GM12878 (cell line): ENCODE measurements at regions not wholly inside any gene's neighbourhood (a gene's known extent, or its start where the extent isn't known, plus 50 kb on each side); places are given as distances from the start of the nearest gene placed in this dataset.

Experiments
- ATAC-seq: fragments of 200-7000 bp; cut with Tn5 transposase; 3 replicates; pipeline ENCODE4 v1.9.1; 2020; ENCODE audit warnings: mild to moderate bottlenecking, moderate library complexity
- BruUV-seq: library from RNA; stranded (reverse); fragments of 400-500 nt; replicated peaks from 2 replicates; lab custom pipeline; 2021; lab: Mats Ljungman, UMichigan
- CTCF ChIA-PET: fragments of 300-600 bp; sonication (Branson Sonifier 250); formaldehyde crosslinking; extraction: SDS; loops from one replicate; lab custom pipeline; 2021; ENCODE audit warnings: inconsistent platforms; lab: Yijun Ruan, JAX
- POLR2A ChIA-PET: fragments of 350-600 bp; formaldehyde crosslinking; extraction: SDS; loops from one replicate; lab custom pipeline; 2021; ENCODE audit warnings: inconsistent platforms; lab: Charles Lee
- RAD21 ChIA-PET: fragments of 300-600 bp; sonication (Branson Sonifier 250); formaldehyde crosslinking; loops from one replicate; lab custom pipeline; 2023; ENCODE audit warnings: antibody characterized with exemption; ENCODE audit not compliant: unreplicated experiment; lab: Charles Lee
- SMC1A ChIA-PET: fragments of 300-600 bp; sonication (Branson Sonifier 250); formaldehyde crosslinking; loops from one replicate; lab custom pipeline; 2023; ENCODE audit not compliant: unreplicated experiment, uncharacterized antibody; lab: Charles Lee
- DNase-seq: peaks from one replicate; pipeline ENCODE4 v3.0.0-alpha.2; 2011; ENCODE audit warnings: low read depth, low spot score
- FAIRE-seq: peaks from 3 replicates; lab custom pipeline; 2011; peaks lifted over from hg19 to GRCh38; lab: Jason Lieb, UNC
- H2AFZ ChIP-seq: 2 replicates; pipeline ENCODE4 v1.6.0; 2011; ENCODE audit warnings: low read depth, low read length, control low read depth; ENCODE audit not compliant: control insufficient read depth
- H3K27ac ChIP-seq: 2 replicates; pipeline ENCODE4 v1.5.1; 2011; ENCODE audit warnings: control low read depth; ENCODE audit not compliant: control insufficient read depth, insufficient read depth
- H3K27me3 ChIP-seq, 2 experiments: replicated peaks in 1 of 2; 2 replicates each; pipeline versions ENCODE4 v1.6.0 to v1.6.1; 2011; ENCODE audit warnings: low read length in 1 of 2; ENCODE audit not compliant: control insufficient read depth in 2 of 2, insufficient read depth in 2 of 2
- H3K36me3 ChIP-seq, 2 experiments: 2 replicates each; pipeline ENCODE4 v1.5.1; 2011; ENCODE audit warnings: low read length in 1 of 2; ENCODE audit not compliant: control insufficient read depth in 2 of 2, insufficient read depth in 2 of 2
- H3K4me1 ChIP-seq: 2 replicates; pipeline ENCODE4 v1.6.1; 2011; ENCODE audit warnings: mild to moderate bottlenecking, low read length, moderate library complexity, mixed read lengths; ENCODE audit not compliant: control insufficient read depth, insufficient read depth
- H3K4me2 ChIP-seq: 2 replicates; pipeline ENCODE4 v1.6.0; 2011; ENCODE audit warnings: control low read depth; ENCODE audit not compliant: control insufficient read depth, insufficient read depth
- H3K4me3 ChIP-seq: fragments of 200-600 bp; sonication (generic); 2 replicates; pipeline ENCODE4 v1.5.1; 2016
- H3K79me2 ChIP-seq: 2 replicates; pipeline ENCODE4 v1.6.0; 2011; ENCODE audit warnings: low read length; ENCODE audit not compliant: control insufficient read depth, insufficient read depth
- H3K9ac ChIP-seq: 2 replicates; pipeline ENCODE4 v1.8.0; 2011; ENCODE audit warnings: low read length, control low read depth, mixed read lengths; ENCODE audit not compliant: control insufficient read depth, insufficient read depth
- H3K9me3 ChIP-seq: replicated peaks from 3 replicates; pipeline ENCODE4 v1.5.1; 2011; ENCODE audit warnings: mild to moderate bottlenecking, low read length; ENCODE audit not compliant: control insufficient read depth, insufficient read depth
- H4K20me1 ChIP-seq: 2 replicates; pipeline ENCODE4 v1.6.0; 2011; ENCODE audit not compliant: control insufficient read depth, insufficient read depth
- ATF7 ChIP-seq: fragments of 450-650 bp; IDR thresholded peaks from 2 replicates; pipeline ENCODE4 v1.6.1; 2016; ENCODE audit warnings: low read depth, mild to moderate bottlenecking
- BHLHE40 ChIP-seq, 2 experiments: fragments of 450-650 bp in 1 of 2; IDR thresholded peaks; 2 replicates each; pipeline ENCODE4 v1.6.1; 2011 to 2017; ENCODE audit warnings: low read depth in 2 of 2, borderline replicate concordance in 1 of 2, improper control_type of control experiment in 1 of 2, low read length in 1 of 2, mild to moderate bottlenecking in 1 of 2
- BMI1 ChIP-seq: fragments of 450-650 bp; IDR thresholded peaks from 2 replicates; pipeline ENCODE4 v1.6.1; 2016; ENCODE audit warnings: mild to moderate bottlenecking, moderate library complexity, borderline replicate concordance
- CHD1 ChIP-seq: IDR thresholded peaks from 2 replicates; pipeline ENCODE4 v1.6.1; 2012; ENCODE audit warnings: low read depth, low read length, improper control_type of control experiment
- E2F4 ChIP-seq: IDR thresholded peaks from 2 replicates; pipeline ENCODE4 v1.6.1; 2012; ENCODE audit warnings: low read depth, low read length, improper control_type of control experiment
- EP300 ChIP-seq, 2 experiments: fragments of 150-350 bp in 1 of 2; IDR thresholded peaks; 2 replicates each; pipeline ENCODE4 v1.6.1; 2011 to 2012; ENCODE audit warnings: low read depth in 2 of 2, low read length in 2 of 2, borderline replicate concordance in 1 of 2, improper control_type of control experiment in 1 of 2, inconsistent platforms in 1 of 2; ENCODE audit not compliant: control insufficient read depth in 1 of 2
- EZH2 ChIP-seq: IDR thresholded peaks from 2 replicates; pipeline ENCODE4 v1.6.1; 2012; ENCODE audit warnings: low read depth, mild to moderate bottlenecking, control low read depth, inconsistent platforms, low read length, borderline replicate concordance; ENCODE audit not compliant: control insufficient read depth
- GATAD2B ChIP-seq: fragments of 450-650 bp; conservative IDR thresholded peaks from 2 replicates; pipeline ENCODE4 v1.6.1; 2017; ENCODE audit warnings: low read depth, mild to moderate bottlenecking, moderate library complexity
- HCFC1 ChIP-seq: fragments of 150-350 bp; IDR thresholded peaks from 2 replicates; pipeline ENCODE4 v1.6.1; 2014; ENCODE audit warnings: low read length
- IRF3 ChIP-seq: fragments of 450-650 bp; IDR thresholded peaks from 2 replicates; pipeline ENCODE4 v1.6.1; 2014; ENCODE audit warnings: mild to moderate bottlenecking
- MEF2B ChIP-seq: fragments of 450-650 bp; IDR thresholded peaks from 2 replicates; pipeline ENCODE4 v1.6.1; 2018; ENCODE audit warnings: mild to moderate bottlenecking, moderate library complexity; ENCODE audit not compliant: partially characterized antibody, poor library complexity, severe bottlenecking
- MTA2 ChIP-seq: fragments of 450-650 bp; IDR thresholded peaks from 2 replicates; pipeline ENCODE4 v1.6.1; 2016; ENCODE audit warnings: low read depth, mild to moderate bottlenecking, moderate library complexity
- MYB ChIP-seq: fragments of 150-350 bp; IDR thresholded peaks from 2 replicates; pipeline ENCODE4 v1.6.1; 2014; ENCODE audit warnings: mild to moderate bottlenecking, low read depth, low read length, borderline replicate concordance
- NR2C1 ChIP-seq: fragments of 450-650 bp; IDR thresholded peaks from 2 replicates; pipeline ENCODE4 v1.6.1; 2017; ENCODE audit warnings: antibody characterized with exemption, mild to moderate bottlenecking, moderate library complexity
- NR2F1 ChIP-seq: fragments of 450-650 bp; conservative IDR thresholded peaks from 2 replicates; pipeline ENCODE4 v1.6.1; 2017; ENCODE audit warnings: mild to moderate bottlenecking
- RAD21 ChIP-seq: IDR thresholded peaks from 2 replicates; pipeline ENCODE4 v1.6.1; 2011; ENCODE audit warnings: mild to moderate bottlenecking, low read depth, low read length, moderate library complexity; ENCODE audit not compliant: insufficient read depth
- RB1 ChIP-seq: fragments of 450-650 bp; formaldehyde crosslinking; IDR thresholded peaks from 2 replicates; pipeline ENCODE4 v1.6.1; 2017; ENCODE audit warnings: mild to moderate bottlenecking, borderline replicate concordance
- RELB ChIP-seq: fragments of 450-650 bp; IDR thresholded peaks from 2 replicates; pipeline ENCODE4 v1.6.1; 2017; ENCODE audit warnings: low read depth, mild to moderate bottlenecking, moderate library complexity
- SP1 ChIP-seq: IDR thresholded peaks from one replicate; pipeline ENCODE4 v1.6.1; 2011; ENCODE audit warnings: low read depth, low read length
- TAF1 ChIP-seq: IDR thresholded peaks from 2 replicates; pipeline ENCODE4 v1.6.1; 2011; ENCODE audit warnings: mild to moderate bottlenecking, low read depth, low read length, borderline replicate concordance
- USF1 ChIP-seq: IDR thresholded peaks from 2 replicates; pipeline ENCODE4 v1.6.1; 2011; ENCODE audit warnings: borderline replicate concordance, low read depth, mild to moderate bottlenecking, moderate library complexity, mixed read lengths, low read length; ENCODE audit not compliant: insufficient read depth; ENCODE audit errors: extremely low read length
- in situ Hi-C: fragments of 300-500 bp; cut with MboI; formaldehyde crosslinking; loops from 9 replicates; pipeline ENCODE4 v1.14.3; 2018; ENCODE audit warnings: mixed read lengths
- intact Hi-C: fragments of 100-400 bp; cut with micrococcal nuclease; formaldehyde crosslinking; loops from one replicate; pipeline ENCODE4 v1.14.2; 2022; ENCODE audit not compliant: unreplicated experiment

- Histone ChIP-seq H2AFZ (no peak overlapping the region), H3K4me1 (no peaks in the 10 kb centered on the region), H3K9ac (no peak overlapping the region), H3K4me2 (no peak overlapping the region), H3K27me3 (no peaks in the 10 kb centered on the region), H3K9me3 (no peaks in the 10 kb centered on the region), H3K4me3 (no peak overlapping the region), H3K36me3 (no peaks in the 10 kb centered on the region), H3K27ac (no peak overlapping the region), H3K79me2 (no peaks in the 10 kb centered on the region), H4K20me1 (no peaks in the 10 kb centered on the region)
- intact Hi-C loops (no loop called here), in situ Hi-C loops (no loop called here)
- ChIA-PET POLR2A (interaction anchor here (0.6 kb wide), 1 partner anchor 17 kb away, joined by 4 read pairs; no protein-coding TSS in a partner anchor), RAD21 (interaction anchor here (1.0 to 1.6 kb wide), 3 partner anchors 99 to 1241 kb away, joined by 3 to 4 read pairs (median 3); no protein-coding TSS in a partner anchor), CTCF (interaction anchor here (0.7 to 1.0 kb wide), 2 partner anchors 19 to 111 kb away, joined by 3 to 5 read pairs; no protein-coding TSS in a partner anchor), SMC1A (interaction anchor here (0.9 to 1.2 kb wide), 3 partner anchors 12 to 99 kb away, joined by 3 to 4 read pairs (median 3); no protein-coding TSS in a partner anchor)
- no TSS peak for BruUV-seq
- DNase-seq, result no peak
- no peak for ATAC-seq
- no peak for FAIRE-seq
- peak; percentile 75 for TF ChIP-seq MEF2B
- peak; percentile 46; the same call in 1 of the 2 replicates for TF ChIP-seq NR2F1
- TF ChIP-seq E2F4, result no peak
- TF ChIP-seq RB1, result no peak
- no peak for TF ChIP-seq HCFC1
- TF ChIP-seq MTA2, result peak; percentile 87
- no peak for TF ChIP-seq GATAD2B
- no peak for TF ChIP-seq SP1
- peak; percentile 35; the same call in 1 of the 2 replicates for TF ChIP-seq RELB
- no peak for TF ChIP-seq EZH2
- peak; percentile 62; the same call in 1 of the 2 replicates for TF ChIP-seq ATF7
- TF ChIP-seq USF1, result no peak
- no peak for TF ChIP-seq NR2C1
- no peak for TF ChIP-seq IRF3
- TF ChIP-seq TAF1, result no peak
- TF ChIP-seq BMI1, result peak; percentile 25; the same call in 1 of the 2 replicates
- no peak for TF ChIP-seq CHD1
- TF ChIP-seq RAD21, result no peak
- no peak for TF ChIP-seq EP300 (IDR thresholded peaks at IDR 0.05; ENCODE audit: borderline replicate concordance in 1 of 2, control insufficient read depth in 1 of 2, low read depth in 2 of 2, low read length in 2 of 2)
- no peak for TF ChIP-seq MYB
- TF ChIP-seq BHLHE40 (IDR thresholded peaks at IDR 0.05; ENCODE audit: borderline replicate concordance in 1 of 2, low read depth in 2 of 2, low read length in 1 of 2), result peak in 1 of 2 experiments; percentile 62; a peak in 2 of 4 replicates
Measured at GRCh38 chr4:23009093-23009492, 316.4 kb downstream of the GBA3 start.
